OCI-LY7 (cell line): ENCODE measurements at regions not wholly inside any gene's neighbourhood (a gene's known extent, or its start where the extent isn't known, plus 50 kb on each side); places are given as distances from the start of the nearest gene placed in this dataset.

Source experiments
- CTCF ChIP-seq: fragments of 200-600 bp; sonication (generic); conservative IDR thresholded peaks from 2 replicates; pipeline ENCODE4 v1.5.1; 2014; ENCODE audit warnings: mild to moderate bottlenecking, antibody characterized with exemption, low read length, moderate library complexity, mixed read lengths
- EZH2phosphoT487 ChIP-seq: fragments of 200-600 bp; sonication (generic); IDR thresholded peaks from 2 replicates; pipeline ENCODE4 v1.6.1; 2018; ENCODE audit warnings: low read depth, borderline replicate concordance, mild to moderate bottlenecking, mixed run types, antibody characterized with exemption, low read length, moderate library complexity, mixed read lengths

GRCh38 chr1:82542766-82543165 is 742.0 kb downstream of the ADGRL2 start:
- TF ChIP-seq CTCF (no peak), EZH2phosphoT487 (no peak)
